NCI-H460 (cell line): ENCODE measurements at regions not wholly inside any gene's neighbourhood (a gene's known extent, or its start where the extent isn't known, plus 50 kb on each side); places are given as distances from the start of the nearest gene placed in this dataset.

Experiments
- DNase-seq: peaks from one replicate; pipeline ENCODE4 v3.0.0-alpha.2; 2016; ENCODE audit warnings: low read depth; ENCODE audit errors: extremely low read depth

DNA sequence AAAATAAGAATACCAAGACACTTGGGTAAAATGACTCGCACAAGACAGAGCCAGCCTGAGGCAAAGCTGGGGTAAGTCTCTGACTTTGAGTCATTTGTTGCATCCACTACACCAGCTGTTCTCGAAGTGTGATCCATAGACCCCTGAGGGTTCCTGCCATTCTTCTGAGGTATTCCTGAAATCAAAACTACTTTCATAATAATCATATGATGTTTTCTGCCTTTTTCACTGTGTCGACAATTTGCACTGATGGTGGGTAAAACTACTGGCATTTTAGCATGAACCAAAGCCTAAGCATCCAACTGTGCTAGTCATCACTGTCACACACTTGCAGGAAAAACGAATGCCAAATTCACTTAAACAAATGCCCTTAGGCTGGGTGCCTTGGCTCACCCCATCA is 135.5 kb upstream of the FUT8 start:
- DNase-seq, result no peak

DNA sequence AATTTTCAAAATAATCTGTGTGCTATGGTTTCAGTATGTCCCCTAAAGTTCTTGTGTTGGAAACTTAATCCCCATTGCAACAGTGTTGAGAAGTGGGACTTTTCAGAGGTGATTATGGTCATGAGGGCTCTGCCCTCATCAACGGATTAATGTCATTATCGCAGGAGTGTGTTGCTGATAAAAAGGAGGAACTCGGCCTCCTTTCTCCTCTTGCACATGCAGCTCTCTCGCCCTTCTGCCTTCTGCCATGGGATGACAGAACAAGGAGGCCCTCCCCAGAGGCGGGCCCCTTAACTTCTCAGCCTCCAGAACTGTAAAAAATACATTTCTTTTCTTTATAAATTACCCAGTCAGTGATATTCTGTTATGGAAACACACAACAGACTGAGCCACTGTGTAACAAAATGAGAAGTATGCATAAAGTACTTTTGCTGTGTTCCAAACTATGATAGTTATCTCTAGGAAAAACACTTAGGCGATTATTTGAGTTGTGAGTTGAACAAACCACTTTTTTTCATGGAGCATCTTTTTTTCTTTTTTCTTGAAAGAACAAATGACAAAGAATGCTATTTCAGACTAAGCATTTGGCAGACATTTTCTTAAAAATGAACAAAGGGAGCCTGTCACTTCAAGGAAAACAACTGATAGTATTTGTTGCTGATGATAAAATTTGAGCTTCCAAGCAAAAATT is 134.8 kb upstream of the FUT8 start:
- no peak for DNase-seq

DNA sequence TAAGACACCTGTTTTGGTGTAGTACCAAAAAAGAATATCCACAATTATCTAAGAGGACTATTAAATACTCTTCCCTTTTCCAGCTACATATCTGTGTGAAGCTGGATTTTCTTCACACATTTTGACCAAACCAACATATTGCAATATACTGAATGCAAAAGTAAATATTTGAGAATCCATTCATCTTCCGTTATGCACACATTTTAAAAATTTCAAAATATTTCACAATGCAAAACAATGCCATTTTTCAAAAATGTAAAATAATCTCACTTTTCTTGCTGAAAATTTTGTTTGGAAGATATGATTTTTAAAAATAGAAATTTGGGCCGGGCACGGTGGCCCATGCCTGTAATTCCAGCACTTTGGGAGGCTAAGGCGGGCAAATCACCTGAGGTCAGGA is 133.9 kb upstream of the FUT8 start:
- no peak for DNase-seq

DNA sequence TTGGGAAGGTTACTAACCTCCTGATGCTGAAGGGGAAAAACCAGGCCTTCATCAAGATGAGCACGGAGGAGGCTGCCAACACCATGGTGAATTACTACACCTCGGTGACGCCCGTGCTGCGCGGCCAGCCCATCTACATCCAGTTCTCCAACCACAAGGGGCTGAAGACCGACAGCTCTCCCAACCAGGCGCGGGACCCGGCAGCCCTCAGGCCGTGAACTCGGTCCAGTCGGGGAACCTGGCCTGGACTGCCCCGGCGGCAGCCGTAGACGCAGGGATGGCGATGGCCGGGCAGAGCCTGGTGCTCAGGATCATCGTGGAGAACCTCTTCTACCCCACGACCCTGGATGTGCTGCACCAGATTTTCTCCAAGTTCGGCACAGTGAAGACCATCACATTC is 133.0 kb upstream of the FUT8 start:
- no peak for DNase-seq

DNA sequence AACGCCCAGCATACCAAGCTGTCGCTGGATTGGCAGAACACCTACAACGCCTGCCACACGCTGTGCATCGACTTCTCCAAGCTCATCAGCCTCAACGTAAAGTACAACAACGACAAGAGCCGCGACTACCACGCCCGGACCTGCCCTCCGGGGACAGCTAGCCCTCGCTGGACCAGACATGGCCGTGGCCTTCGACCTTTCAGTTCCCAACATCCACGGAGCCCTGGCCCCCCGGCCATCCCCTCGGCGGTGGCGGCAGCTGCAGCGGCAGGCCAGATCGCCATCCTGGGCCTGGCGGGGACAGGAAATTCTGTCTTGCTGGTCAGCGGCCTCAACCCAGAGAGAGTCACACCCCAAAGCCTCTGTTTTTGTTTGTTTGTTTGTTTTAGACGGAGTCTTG is 132.6 kb upstream of the FUT8 start:
- DNase-seq, result no peak

DNA sequence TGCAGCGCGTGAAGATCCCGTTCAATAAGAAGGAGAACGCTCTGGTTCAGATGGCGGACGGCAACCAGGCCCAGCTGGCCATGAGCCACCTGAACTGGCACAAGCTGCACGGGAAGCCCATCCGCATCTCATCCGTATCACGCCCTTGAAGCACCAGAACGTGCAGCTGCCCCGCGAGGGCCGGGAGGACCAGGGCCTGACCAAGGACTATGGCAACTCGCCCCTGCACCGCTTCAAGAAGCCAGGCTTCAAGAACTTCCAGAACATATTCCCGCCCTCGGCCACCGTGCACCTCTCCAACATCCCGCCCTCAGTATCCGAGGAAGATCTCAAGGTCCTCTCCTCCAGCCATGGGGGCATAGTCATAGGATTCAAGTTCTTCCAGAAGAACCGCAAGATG is 131.9 kb upstream of the FUT8 start:
- DNase-seq, result no peak

DNA sequence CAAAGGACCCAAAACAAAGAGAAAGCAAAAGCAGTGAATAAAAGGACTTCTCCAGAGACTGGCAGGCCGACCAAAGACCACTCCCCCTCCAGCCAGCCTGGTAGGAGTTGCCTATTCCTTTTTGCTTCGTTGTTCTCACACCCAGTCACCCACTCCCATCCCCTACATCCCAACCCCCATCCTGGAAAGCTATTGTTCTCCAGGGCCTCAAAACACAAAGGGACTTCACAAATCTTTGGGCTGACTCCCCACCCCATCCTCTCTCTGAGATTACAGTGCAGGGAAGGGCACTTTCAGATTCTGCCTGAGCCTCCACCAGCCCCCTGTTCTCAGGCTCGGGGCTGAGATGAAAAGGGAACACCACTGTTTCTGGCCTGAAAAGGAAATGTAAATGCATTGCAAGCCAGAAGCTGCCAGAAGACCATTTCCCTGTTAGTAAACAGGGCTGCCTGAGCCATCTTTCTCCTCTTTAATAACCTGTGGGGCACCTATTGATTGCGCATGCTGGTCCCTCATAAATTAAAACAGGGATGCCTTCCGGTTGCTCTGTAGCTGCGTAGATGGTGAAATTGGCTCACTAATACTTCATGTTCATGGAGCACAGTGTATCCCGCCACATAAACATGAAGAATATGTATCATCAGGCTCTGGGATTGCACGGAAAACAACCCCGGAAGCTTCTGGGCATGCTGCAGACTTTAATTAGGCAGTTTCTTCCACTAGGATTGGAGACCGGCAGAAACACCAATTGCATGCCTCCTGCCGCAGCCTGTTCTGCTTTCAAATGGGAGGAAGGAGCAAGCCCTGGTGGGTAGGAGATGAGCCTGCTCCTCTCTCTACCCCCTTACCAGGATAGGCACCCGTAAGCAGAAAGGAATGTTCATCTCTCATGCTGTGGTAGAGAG is 130.3 kb upstream of the FUT8 start:
- DNase-seq, result no peak

DNA sequence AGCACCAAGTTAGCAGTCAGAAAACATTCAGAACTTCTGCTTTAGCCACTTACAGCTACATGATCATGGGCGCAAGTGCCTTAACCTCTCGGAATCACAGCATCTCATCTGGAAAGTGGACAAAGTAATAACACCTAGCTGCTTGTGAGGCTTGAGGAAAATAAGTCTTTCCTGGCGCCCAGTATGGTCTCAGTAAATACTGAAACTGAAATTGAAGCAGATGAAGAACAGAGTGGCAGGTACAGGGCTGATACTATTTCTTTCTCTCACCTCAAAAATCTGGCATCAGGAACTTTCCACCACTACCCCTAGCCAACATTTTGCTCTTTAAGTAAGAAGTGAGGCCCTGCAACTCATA is 129.7 kb upstream of the FUT8 start:
- no peak for DNase-seq

DNA sequence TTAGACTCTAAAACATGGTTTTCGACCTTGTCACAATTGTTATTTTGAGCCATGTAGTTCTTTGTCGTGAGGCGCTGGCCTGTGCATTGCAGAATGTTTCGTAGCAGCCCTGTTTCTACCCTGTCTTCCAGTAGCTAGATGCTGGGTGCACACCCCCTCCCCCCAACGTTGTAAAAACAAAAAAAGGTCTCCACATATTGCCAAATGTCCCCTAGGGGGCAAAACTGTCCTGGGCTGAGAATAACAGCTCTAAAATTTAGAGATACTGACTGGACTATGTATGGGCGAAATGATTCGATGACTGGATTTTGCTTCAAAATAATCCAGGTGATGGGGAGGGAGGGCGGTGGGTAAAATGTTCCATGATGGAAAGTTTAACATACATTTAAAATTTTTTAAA is 126.1 kb upstream of the FUT8 start:
- DNase-seq, result no peak

DNA sequence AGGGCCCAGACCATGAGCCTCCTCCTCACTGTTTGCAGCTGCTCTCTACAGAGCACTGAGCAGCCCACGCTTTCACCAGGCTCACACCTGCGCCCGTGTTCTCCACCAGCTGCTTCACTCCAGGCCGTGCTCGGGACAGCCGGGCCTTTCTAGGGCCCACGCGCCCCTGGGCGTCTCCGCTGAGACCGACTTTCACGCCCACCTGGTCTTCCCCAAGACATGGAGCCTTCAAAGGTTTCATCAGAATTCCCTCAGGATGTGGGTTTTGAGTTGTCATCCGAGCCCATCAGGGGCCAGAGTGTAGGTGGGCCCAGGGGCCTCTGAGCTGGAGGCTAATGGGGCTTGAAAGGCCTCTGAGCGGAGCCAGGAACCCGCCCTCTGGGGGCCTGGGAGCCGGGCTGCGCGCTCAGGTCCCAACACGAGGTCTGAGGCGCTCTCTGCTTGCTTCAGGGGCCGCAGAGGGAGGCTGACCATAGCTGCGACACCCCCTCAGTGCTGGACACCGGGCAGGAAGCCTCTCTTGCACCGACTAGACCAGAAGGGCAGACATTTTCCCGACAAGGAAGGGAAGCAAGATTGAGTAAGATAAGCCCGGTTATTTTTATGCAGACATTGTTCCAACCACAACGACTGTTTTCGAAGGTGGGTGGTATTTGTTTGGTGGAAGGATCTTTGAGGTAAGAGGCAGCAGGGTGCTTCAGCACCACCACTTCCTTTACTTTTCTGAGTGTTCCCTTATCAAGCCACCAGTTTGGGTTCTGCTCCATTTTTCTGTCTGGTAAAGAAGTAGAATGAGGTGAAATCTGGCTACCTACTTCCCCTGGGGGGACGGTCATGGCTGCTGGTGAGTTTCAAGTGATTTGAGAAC is 125.0 kb upstream of the FUT8 start:
- DNase-seq, result no peak

DNA sequence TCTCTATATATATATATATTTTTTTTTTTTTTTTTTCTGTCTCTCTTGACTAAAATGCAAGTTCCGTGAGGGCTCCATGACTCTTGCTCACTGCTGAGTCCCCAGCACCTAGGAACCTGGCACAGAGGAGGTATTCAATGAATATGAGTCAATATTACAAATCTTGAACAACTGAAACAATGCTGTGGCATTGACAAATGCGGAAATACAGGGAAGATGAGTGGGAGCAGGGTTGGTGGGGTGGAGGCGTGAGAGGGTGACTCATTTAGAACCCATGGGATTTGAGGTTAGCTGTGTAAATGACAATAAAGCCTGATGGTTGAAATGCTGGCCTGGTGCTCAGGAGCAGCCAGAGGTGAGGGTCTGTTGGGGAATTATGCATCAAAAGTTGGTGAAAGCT is 121.7 kb upstream of the FUT8 start:
- peak; percentile 15 for DNase-seq

DNA sequence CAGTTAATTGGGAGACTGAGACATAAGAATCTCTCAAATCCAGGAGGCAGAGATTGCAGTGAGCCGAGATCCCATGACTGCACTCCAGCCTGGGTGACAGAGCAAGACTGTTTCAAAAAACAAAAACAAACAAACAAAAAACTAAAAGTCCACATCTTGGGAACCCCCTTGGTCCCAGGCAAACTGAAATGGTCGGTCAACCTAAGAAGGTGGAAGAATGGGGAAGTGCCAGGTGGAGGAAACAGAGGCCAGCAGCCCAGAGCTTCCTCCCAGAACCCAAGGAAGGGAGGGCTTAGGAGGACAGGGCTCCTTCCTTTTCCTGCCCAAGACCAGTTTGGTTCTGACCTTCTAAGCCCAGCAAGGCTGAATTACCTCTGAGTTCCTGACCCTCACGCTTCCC is 121.0 kb upstream of the FUT8 start:
- no peak for DNase-seq

DNA sequence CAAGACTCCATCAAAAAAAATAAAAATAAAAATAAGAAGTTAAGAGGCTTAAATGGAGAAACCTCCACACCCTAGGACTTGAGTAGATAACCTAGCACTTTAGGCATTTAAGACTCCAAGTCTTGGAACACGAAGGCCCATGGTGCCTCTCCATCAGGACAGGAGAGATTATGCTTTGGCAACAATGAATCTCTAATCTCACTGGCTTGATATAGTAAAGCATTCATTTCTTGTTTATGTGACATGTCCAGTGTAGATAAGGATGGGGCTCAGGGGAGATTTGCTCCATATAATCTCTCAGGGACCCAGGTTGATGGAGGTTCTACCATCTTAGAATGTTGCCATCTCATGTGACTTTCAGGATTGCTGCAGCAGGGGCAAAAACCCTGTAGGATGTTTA is 117.7 kb upstream of the FUT8 start:
- no peak for DNase-seq

DNA sequence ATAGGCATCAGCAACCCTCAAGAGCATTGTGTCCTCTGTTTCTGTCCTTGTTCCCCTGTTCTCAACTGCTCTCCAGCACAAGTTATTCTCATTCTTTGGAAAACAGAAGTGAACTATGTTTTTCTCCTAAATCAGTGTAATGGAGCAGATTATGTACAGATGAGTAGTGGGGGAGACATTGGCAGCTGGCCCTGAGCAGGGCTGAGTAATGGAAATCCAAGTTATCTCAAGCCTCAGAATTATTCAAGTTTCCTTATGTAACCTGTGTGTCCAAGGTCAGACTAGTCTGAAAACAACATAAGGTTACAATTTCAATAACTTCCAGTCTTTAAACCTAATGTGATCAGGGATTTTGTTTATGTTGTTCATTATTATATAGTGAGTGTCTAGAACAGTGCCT is 116.1 kb upstream of the FUT8 start:
- DNase-seq, result no peak

DNA sequence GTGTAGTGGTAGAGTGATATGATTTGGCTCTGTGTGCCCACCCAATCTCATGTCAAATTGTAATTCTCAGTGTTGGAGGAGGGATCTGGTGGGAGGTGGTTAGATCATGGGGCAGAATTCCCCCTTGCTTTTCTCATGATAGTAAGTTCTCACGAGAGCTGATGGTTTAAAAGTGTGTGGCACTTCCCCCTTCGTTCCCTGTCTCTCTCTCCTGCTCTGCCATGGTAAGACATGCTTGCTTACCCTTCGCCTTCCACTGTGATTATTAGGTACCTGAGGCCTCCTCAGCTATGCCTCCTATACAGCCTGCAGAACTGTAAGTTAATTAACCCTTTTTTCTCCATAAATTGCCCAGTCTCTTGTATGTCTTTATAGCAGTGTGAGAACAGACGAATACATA is 115.7 kb upstream of the FUT8 start:
- no peak for DNase-seq

DNA sequence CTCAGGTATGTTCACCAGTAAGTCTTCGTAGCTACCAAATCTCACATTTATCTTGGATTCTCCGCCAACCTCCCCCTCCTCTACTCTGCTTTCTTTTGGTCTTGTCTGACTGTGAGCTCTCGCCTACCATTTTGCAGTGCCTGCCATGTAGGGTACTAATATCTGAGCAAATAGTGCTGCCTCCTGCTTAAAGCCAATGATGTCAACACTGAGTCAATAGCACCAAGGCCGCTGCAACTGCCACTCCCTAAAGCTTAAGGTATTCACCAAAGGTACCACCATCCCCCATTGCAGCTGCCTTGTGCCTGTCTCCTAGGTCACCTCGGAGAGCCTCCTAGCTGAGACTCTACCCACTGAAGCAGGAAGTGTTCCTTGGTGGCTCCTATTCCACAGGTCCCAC is 114.8 kb upstream of the FUT8 start:
- DNase-seq, result no peak

DNA sequence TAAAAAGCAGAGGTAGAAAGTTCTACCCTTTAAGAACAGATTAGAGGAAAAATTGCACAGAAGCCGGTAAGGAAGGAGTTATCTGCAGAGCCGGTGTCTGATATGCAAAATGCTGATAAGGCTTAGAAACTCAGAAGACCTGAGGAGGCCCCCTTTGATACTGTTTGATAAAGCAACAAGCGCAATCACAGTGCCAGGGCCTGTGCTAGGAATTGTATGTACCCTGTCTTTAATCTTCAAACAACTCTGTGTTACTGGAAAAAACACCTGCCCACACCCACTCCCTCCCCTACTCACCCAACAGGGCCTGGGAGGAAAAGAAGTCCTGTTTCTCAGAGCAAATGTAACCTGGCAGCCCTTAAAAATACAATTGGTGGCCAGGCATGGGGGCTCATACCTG is 112.7 kb upstream of the FUT8 start:
- no peak for DNase-seq

DNA sequence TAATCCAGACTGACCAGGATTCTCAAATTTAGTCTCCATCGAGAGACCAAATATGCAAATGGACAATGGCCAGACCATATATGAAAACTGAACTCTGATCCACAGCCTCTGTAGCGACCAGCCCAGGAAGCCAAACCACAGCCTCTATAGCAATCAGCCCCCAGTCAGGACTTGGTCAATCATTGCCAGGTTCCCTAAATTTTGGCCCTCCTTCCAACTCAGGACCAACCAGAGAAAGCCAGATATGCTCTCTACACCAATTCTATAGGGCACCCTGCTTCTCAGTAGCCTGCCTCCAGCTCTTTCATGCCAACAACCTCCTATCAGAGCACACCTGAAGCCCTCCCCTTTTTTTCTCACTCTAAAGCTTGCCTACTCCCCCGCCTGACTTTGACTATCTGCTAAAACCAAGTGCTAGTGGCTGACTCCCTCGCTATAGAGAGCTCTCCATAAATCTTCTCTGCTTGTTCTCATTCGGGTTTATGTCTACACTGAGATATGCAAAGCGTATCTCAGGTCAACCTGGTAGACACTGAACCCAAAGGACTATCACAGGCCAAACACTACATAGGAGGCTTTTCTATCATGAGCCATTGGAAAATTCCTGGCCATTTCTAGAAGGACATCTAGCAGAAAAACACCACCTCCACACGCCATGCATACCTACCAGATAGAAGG is 110.5 kb upstream of the FUT8 start:
- no peak for DNase-seq

DNA sequence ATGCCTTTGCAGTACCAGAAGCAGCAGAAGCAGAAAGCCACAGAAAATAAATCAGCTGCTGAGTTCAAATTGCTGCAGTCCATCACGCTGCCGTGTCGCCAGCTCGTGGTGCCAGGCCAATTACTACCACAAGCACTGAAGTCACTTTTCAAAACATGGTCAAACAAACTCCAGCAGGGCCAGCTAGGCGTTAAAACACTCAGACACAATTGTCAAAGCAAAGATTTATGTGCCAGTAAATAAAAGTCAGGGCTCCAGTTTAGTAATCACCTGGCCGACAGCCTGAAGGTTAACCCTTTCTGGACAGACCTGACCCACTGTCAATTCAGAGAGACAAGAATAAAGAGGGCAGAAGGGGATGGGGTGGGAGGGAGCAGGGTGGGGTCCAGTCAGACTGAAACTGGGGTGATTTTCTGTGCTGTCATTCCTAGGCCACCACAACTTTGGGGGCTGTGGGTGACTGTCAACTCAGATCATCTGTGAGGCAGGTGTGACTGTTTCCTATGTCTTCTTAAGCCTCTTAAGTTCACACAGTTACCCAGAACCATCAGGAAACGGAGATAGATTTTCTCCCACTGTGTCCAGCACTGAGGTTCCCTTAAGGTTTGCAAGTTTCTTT is 109.8 kb upstream of the FUT8 start:
- no peak for DNase-seq

DNA sequence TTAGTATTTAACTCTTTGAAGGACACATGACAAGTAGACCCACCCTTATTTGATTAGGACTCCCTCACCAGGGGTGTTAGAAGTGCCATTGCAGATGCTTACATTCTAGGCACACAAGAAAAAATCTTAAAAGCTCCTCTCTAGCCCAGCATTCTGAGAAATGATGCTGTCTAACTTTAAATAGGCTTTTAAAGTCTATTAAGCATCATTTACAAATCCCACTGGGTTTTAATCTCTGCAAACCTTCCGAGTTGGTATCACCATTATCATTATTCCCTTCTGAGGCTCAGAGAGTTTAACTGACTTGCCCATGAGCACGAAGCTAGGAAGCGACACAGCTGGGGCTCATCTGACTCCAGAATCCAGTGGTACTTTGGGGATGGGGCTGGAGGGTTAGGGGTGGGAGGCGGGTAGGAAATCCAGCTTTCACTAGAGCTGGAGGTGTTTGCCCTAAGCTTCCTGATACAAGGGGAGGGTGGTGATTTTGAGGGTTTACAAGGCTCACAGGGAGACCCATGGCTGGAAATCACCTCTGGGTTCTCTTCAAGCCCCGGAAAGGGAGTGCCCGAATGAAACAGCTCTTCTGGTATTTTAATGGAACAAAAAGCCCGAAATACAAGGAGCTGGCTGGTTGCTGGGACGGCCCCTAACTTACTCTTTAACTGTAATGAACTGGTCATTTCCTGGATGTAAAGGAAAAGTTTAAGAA is 109.2 kb upstream of the FUT8 start:
- DNase-seq, result no peak
